ENCODE measurements at regions not wholly inside any gene's neighbourhood (a gene's known extent, or its start where the extent isn't known, plus 50 kb on each side); places are given as distances from the start of the nearest gene placed in this dataset.

GRCh38 chr6:94272327-94272726 is 853.0 kb upstream of the EPHA7 start:
- POLR2A ChIA-PET: no interaction called here

GRCh38 chr6:94270091-94270948 is 851.0 kb upstream of the EPHA7 start:
- no peak overlapping the region for H3K27ac ChIP-seq (ENCODE audit: low read length)
- ChIA-PET POLR2A (no interaction called here), CTCF (interaction anchor here (0.6 kb wide), 1 partner anchor 668 kb away, joined by 4 read pairs; no protein-coding TSS in a partner anchor)
- H3K4me1 ChIP-seq (ENCODE audit: control insufficient read depth, insufficient read depth, low read length): no peaks in the 10 kb centered on the region
- H3K4me3 ChIP-seq (ENCODE audit: low read depth in 2 of 2, low read length in 2 of 2): no peak overlapping the region
- TF ChIP-seq POLR2AphosphoS5 (IDR thresholded peaks at IDR 0.05; ENCODE audit: low read depth, low read length) (no peak), REST (IDR thresholded peaks at IDR 0.05; ENCODE audit: insufficient read depth in 1 of 2, low read depth in 2 of 2, low read length in 1 of 2) (no peak), SIN3A (IDR thresholded peaks at IDR 0.05; ENCODE audit: borderline replicate concordance, insufficient read depth, low read depth, low read length) (no peak), TCF7L2 (IDR thresholded peaks at IDR 0.05; ENCODE audit: low read depth, low read length) (no peak), CTCF (IDR thresholded peaks at IDR 0.05) (no peak)
- in situ Hi-C loops (cut with HindIII; ENCODE audit: low pct_unique_long_range_greater_than_20kb, low sequenced_read_pairs): no loop called here
- 0 out of 2 replicates have a peak, but pooled peaks have one; percentile 63 for ATAC-seq
- BruUV-seq (replicated peaks): no TSS peak
- H3K27me3 ChIP-seq (ENCODE audit: control insufficient read depth, insufficient read depth, low read length): no peaks in the 10 kb centered on the region
- intact Hi-C loops (cut with micrococcal nuclease; ENCODE audit: unreplicated experiment): no loop called here
- no peak for DNase-seq (ENCODE audit: low read depth, low spot score)
- no peaks in the 10 kb centered on the region for H3K36me3 ChIP-seq (ENCODE audit: control insufficient read depth, insufficient read depth, low read length)
- no peaks in the 10 kb centered on the region for H3K9me3 ChIP-seq (ENCODE audit: control insufficient read depth, insufficient read depth, low read depth, low read length)

More at GRCh38 chr6:94272327-94272726, 853.0 kb upstream of the EPHA7 start:
- no peaks in the 10 kb centered on the region for H3K36me3 ChIP-seq (ENCODE audit: control insufficient read depth, insufficient read depth, low read length)
- intact Hi-C loops (cut with micrococcal nuclease; ENCODE audit: unreplicated experiment) (no loop called here), in situ Hi-C loops (cut with HindIII; ENCODE audit: low pct_unique_long_range_greater_than_20kb, low sequenced_read_pairs) (no loop called here)
- no peaks in the 10 kb centered on the region for H3K27me3 ChIP-seq (ENCODE audit: control insufficient read depth, insufficient read depth, low read length)
- H3K4me1 ChIP-seq (ENCODE audit: control insufficient read depth, insufficient read depth, low read length): no peaks in the 10 kb centered on the region
- CTCF ChIA-PET: no interaction called here
- ATAC-seq: no peak
- H3K27ac ChIP-seq (ENCODE audit: low read length): no peak overlapping the region
- no peak overlapping the region for H3K4me3 ChIP-seq (ENCODE audit: low read depth in 2 of 2, low read length in 2 of 2)
- no peaks in the 10 kb centered on the region for H3K9me3 ChIP-seq (ENCODE audit: control insufficient read depth, insufficient read depth, low read depth, low read length)
- DNase-seq (ENCODE audit: low read depth, low spot score): no peak
- no peak for TF ChIP-seq REST (IDR thresholded peaks at IDR 0.05; ENCODE audit: insufficient read depth in 1 of 2, low read depth in 2 of 2, low read length in 1 of 2)
- TF ChIP-seq SIN3A (IDR thresholded peaks at IDR 0.05; ENCODE audit: borderline replicate concordance, insufficient read depth, low read depth, low read length): no peak
- TF ChIP-seq CTCF (IDR thresholded peaks at IDR 0.05): no peak
- TF ChIP-seq TCF7L2 (IDR thresholded peaks at IDR 0.05; ENCODE audit: low read depth, low read length): no peak
- no peak for TF ChIP-seq POLR2AphosphoS5 (IDR thresholded peaks at IDR 0.05; ENCODE audit: low read depth, low read length)
- BruUV-seq (replicated peaks): no TSS peak
